ENCODE measurements at regions not wholly inside any gene's neighbourhood (a gene's known extent, or its start where the extent isn't known, plus 50 kb on each side); places are given as distances from the start of the nearest gene placed in this dataset.
A peak's percentile ranks its signal among the peaks of the same experiment; 100 is the strongest.

GRCh38 chr7:9981742-9982349 is 991.8 kb upstream of the PHF14 start:
- H3K36me3 ChIP-seq (ENCODE audit: control insufficient read depth in 2 of 2, insufficient read depth in 2 of 2, low read length in 1 of 2): no peaks in the 10 kb centered on the region
- no peaks in the 10 kb centered on the region for H3K27me3 ChIP-seq (ENCODE audit: control insufficient read depth in 2 of 2, insufficient read depth in 1 of 2, low read length in 1 of 2)
- H3K9me3 ChIP-seq (ENCODE audit: control insufficient read depth in 2 of 2, insufficient read depth in 1 of 2, low read length in 1 of 2): no peaks in the 10 kb centered on the region
- 5% methylated on average over 2 of the region's 2 CpGs for WGBS
- no peaks in the 10 kb centered on the region for H3K4me1 ChIP-seq (ENCODE audit: control insufficient read depth in 2 of 2, insufficient read depth in 2 of 2, low read length in 2 of 2)
- peak in 5 of 9 donors; percentile 0 to 33 (median 4) for DNase-seq (ENCODE audit: low read depth in 6 of 9, low spot score in 9 of 9)
- no peak overlapping the region for H3K4me3 ChIP-seq (ENCODE audit: low read length in 2 of 2)
- H3K27ac ChIP-seq (ENCODE audit: low read depth in 1 of 2, low read length in 1 of 2): no peak overlapping the region

- no peak overlapping the region for H3K4me3 ChIP-seq (ENCODE audit: low read length in 2 of 2)
- 82% methylated on average over 5 of the region's 5 CpGs for WGBS
- H3K27me3 ChIP-seq (ENCODE audit: control insufficient read depth in 2 of 2, insufficient read depth in 1 of 2, low read length in 1 of 2): no peaks in the 10 kb centered on the region
- no peak for DNase-seq (ENCODE audit: low read depth in 6 of 9, low spot score in 9 of 9)
- H3K27ac ChIP-seq (ENCODE audit: low read depth in 1 of 2, low read length in 1 of 2): no peak overlapping the region
- no peaks in the 10 kb centered on the region for H3K36me3 ChIP-seq (ENCODE audit: control insufficient read depth in 2 of 2, insufficient read depth in 2 of 2, low read length in 1 of 2)
- H3K4me1 ChIP-seq (ENCODE audit: control insufficient read depth in 2 of 2, insufficient read depth in 2 of 2, low read length in 2 of 2): no peaks in the 10 kb centered on the region
- H3K9me3 ChIP-seq (ENCODE audit: control insufficient read depth in 2 of 2, insufficient read depth in 1 of 2, low read length in 1 of 2): no peaks in the 10 kb centered on the region
These were observed 990.6 kb upstream of the PHF14 start for GRCh38 chr7:9983048-9983447.

GRCh38 chr7:10015687-10016086 is 958.0 kb upstream of the PHF14 start:
- Histone ChIP-seq H3K27me3 (ENCODE audit: control insufficient read depth in 2 of 2, insufficient read depth in 1 of 2, low read length in 1 of 2) (no peaks in the 10 kb centered on the region), H3K9me3 (ENCODE audit: control insufficient read depth in 2 of 2, insufficient read depth in 1 of 2, low read length in 1 of 2) (no peaks in the 10 kb centered on the region), H3K4me1 (ENCODE audit: control insufficient read depth in 2 of 2, insufficient read depth in 2 of 2, low read length in 2 of 2) (no peaks in the 10 kb centered on the region), H3K36me3 (ENCODE audit: control insufficient read depth in 2 of 2, insufficient read depth in 2 of 2, low read length in 1 of 2) (no peaks in the 10 kb centered on the region), H3K27ac (ENCODE audit: low read depth in 1 of 2, low read length in 1 of 2) (no peak overlapping the region), H3K4me3 (ENCODE audit: low read length in 2 of 2) (no peak overlapping the region)
- WGBS: 72% methylated on average over 1 of the region's 1 CpG
- DNase-seq (ENCODE audit: low read depth in 6 of 9, low spot score in 9 of 9): no peak

DNA sequence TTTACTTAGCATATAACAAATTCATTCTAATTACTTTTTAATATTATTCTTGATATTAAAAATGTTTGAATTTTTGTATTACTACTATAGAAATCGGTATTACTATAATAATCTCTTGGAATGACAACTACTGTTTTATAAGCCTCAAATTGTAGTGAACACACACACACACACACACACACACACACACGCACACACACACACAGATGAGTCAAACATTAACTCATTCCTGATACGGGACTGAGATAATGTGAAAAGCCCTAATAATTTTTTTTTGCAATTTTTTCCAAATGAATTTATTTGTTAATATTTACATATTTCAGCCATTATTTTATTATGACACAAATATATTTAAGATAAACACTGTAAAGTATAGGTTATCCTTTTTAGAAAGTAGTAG is 951.2 kb upstream of the PHF14 start:
- DNase-seq (ENCODE audit: low read depth in 6 of 9, low spot score in 9 of 9): no peak
- no peaks in the 10 kb centered on the region for H3K9me3 ChIP-seq (ENCODE audit: control insufficient read depth in 2 of 2, insufficient read depth in 1 of 2, low read length in 1 of 2)
- H3K4me1 ChIP-seq (ENCODE audit: control insufficient read depth in 2 of 2, insufficient read depth in 2 of 2, low read length in 2 of 2): no peaks in the 10 kb centered on the region
- no peak overlapping the region for H3K4me3 ChIP-seq (ENCODE audit: low read length in 2 of 2)
- 93% methylated on average over 3 of the region's 3 CpGs for WGBS
- no peaks in the 10 kb centered on the region for H3K27me3 ChIP-seq (ENCODE audit: control insufficient read depth in 2 of 2, insufficient read depth in 1 of 2, low read length in 1 of 2)
- H3K27ac ChIP-seq (ENCODE audit: low read depth in 1 of 2, low read length in 1 of 2): no peak overlapping the region
- H3K36me3 ChIP-seq (ENCODE audit: control insufficient read depth in 2 of 2, insufficient read depth in 2 of 2, low read length in 1 of 2): no peaks in the 10 kb centered on the region

DNA sequence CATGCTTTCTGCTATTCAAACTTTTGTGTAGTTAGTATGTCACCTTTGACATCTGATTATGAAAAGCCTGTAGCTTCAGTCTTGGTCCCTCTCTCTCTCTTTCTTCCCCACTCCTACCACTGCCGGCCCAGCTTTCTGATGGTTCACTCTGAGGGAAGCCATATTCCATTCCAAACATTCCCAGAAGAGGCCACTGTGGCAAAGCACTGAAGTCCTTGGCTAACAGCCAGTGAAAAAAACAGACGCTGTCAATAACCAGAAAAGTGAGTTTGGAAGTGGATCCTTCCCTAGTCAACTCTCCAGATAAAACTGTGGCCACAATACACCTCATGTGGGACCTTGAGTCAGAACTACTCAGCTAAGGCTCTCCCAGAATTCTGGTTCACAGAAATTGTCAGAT is 950.7 kb upstream of the PHF14 start:
- Histone ChIP-seq H3K27ac (ENCODE audit: low read depth in 1 of 2, low read length in 1 of 2) (no peak overlapping the region), H3K36me3 (ENCODE audit: control insufficient read depth in 2 of 2, insufficient read depth in 2 of 2, low read length in 1 of 2) (no peaks in the 10 kb centered on the region), H3K4me3 (ENCODE audit: low read length in 2 of 2) (no peak overlapping the region), H3K4me1 (ENCODE audit: control insufficient read depth in 2 of 2, insufficient read depth in 2 of 2, low read length in 2 of 2) (no peaks in the 10 kb centered on the region), H3K9me3 (ENCODE audit: control insufficient read depth in 2 of 2, insufficient read depth in 1 of 2, low read length in 1 of 2) (no peaks in the 10 kb centered on the region), H3K27me3 (ENCODE audit: control insufficient read depth in 2 of 2, insufficient read depth in 1 of 2, low read length in 1 of 2) (no peaks in the 10 kb centered on the region)
- 85% methylated on average over 2 of the region's 2 CpGs for WGBS
- DNase-seq (ENCODE audit: low read depth in 6 of 9, low spot score in 9 of 9): no peak

DNA sequence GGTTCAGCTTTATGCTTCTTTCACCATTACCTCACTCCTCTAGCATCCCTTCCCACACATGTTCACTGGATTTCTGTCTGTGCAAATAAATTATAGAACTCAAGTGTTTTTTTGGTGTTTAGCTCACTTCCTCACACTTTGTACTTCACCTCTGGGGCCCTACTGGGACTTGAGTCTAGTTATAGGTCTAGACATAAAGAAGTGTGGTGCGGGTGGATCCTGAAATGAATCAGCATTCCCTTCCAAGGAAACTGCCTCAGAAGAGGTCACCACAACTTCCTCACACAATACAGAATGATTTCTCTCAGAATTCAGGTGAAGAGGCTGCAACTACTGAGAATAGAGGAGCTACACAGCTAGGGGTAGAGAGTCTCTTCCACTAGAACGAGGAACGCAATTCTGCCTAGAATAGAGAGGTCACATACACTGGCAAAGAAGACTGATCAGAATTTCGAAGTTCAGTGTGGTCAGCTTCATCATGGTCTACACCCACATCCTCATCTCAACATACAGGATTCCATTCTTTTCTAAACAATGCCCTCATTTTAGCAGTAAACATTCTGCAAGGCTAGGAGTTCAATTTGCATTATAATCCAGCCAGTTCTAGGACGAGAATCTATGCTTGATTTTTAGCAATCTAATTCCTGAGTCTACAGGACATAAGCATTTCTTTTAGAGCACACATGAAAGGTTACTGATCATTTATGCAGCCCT is 938.7 kb upstream of the PHF14 start:
- H3K9me3 ChIP-seq (ENCODE audit: control insufficient read depth in 2 of 2, insufficient read depth in 1 of 2, low read length in 1 of 2): no peaks in the 10 kb centered on the region
- no peaks in the 10 kb centered on the region for H3K27me3 ChIP-seq (ENCODE audit: control insufficient read depth in 2 of 2, insufficient read depth in 1 of 2, low read length in 1 of 2)
- H3K4me1 ChIP-seq (ENCODE audit: control insufficient read depth in 2 of 2, insufficient read depth in 2 of 2, low read length in 2 of 2): no peaks in the 10 kb centered on the region
- H3K4me3 ChIP-seq (ENCODE audit: low read length in 2 of 2): no peak overlapping the region
- no peak overlapping the region for H3K27ac ChIP-seq (ENCODE audit: low read depth in 1 of 2, low read length in 1 of 2)
- peak in 1 of 9 donors; percentile 1 for DNase-seq (ENCODE audit: low read depth in 6 of 9, low spot score in 9 of 9)
- 37% methylated on average over 5 of the region's 5 CpGs for WGBS
- no peaks in the 10 kb centered on the region for H3K36me3 ChIP-seq (ENCODE audit: control insufficient read depth in 2 of 2, insufficient read depth in 2 of 2, low read length in 1 of 2)

GRCh38 chr7:10036693-10037092 is 937.0 kb upstream of the PHF14 start:
- no peak for DNase-seq (ENCODE audit: low read depth in 6 of 9, low spot score in 9 of 9)
- WGBS: 89% methylated on average over 2 of the region's 2 CpGs
- Histone ChIP-seq H3K36me3 (ENCODE audit: control insufficient read depth in 2 of 2, insufficient read depth in 2 of 2, low read length in 1 of 2) (no peaks in the 10 kb centered on the region), H3K9me3 (ENCODE audit: control insufficient read depth in 2 of 2, insufficient read depth in 1 of 2, low read length in 1 of 2) (no peaks in the 10 kb centered on the region), H3K4me3 (ENCODE audit: low read length in 2 of 2) (no peak overlapping the region), H3K27ac (ENCODE audit: low read depth in 1 of 2, low read length in 1 of 2) (no peak overlapping the region), H3K4me1 (ENCODE audit: control insufficient read depth in 2 of 2, insufficient read depth in 2 of 2, low read length in 2 of 2) (no peaks in the 10 kb centered on the region), H3K27me3 (ENCODE audit: control insufficient read depth in 2 of 2, insufficient read depth in 1 of 2, low read length in 1 of 2) (no peaks in the 10 kb centered on the region)

DNA sequence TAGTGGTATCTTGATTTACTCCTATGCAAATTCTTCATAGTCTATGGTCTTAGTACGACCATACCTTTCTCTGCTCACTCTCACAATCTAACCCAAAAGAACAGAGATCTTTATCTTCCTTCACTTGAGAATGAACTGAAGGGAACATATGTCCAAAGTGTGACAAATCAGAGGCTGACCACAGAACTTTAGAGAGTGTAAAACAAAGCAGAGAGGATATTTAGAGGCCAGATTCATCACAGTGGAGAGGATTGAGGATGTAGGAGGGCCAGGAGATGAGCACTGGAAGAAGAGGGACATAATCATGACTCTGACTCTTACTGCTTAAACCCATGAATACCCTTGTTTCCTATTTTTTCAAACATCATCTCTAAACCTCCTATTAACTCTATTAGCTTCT is 935.3 kb upstream of the PHF14 start:
- no peaks in the 10 kb centered on the region for H3K27me3 ChIP-seq (ENCODE audit: control insufficient read depth in 2 of 2, insufficient read depth in 1 of 2, low read length in 1 of 2)
- 73% methylated on average over 1 of the region's 1 CpG for WGBS
- H3K36me3 ChIP-seq (ENCODE audit: control insufficient read depth in 2 of 2, insufficient read depth in 2 of 2, low read length in 1 of 2): no peaks in the 10 kb centered on the region
- H3K9me3 ChIP-seq (ENCODE audit: control insufficient read depth in 2 of 2, insufficient read depth in 1 of 2, low read length in 1 of 2): no peaks in the 10 kb centered on the region
- no peaks in the 10 kb centered on the region for H3K4me1 ChIP-seq (ENCODE audit: control insufficient read depth in 2 of 2, insufficient read depth in 2 of 2, low read length in 2 of 2)
- H3K4me3 ChIP-seq (ENCODE audit: low read length in 2 of 2): no peak overlapping the region
- no peak for DNase-seq (ENCODE audit: low read depth in 6 of 9, low spot score in 9 of 9)
- no peak overlapping the region for H3K27ac ChIP-seq (ENCODE audit: low read depth in 1 of 2, low read length in 1 of 2)

DNA sequence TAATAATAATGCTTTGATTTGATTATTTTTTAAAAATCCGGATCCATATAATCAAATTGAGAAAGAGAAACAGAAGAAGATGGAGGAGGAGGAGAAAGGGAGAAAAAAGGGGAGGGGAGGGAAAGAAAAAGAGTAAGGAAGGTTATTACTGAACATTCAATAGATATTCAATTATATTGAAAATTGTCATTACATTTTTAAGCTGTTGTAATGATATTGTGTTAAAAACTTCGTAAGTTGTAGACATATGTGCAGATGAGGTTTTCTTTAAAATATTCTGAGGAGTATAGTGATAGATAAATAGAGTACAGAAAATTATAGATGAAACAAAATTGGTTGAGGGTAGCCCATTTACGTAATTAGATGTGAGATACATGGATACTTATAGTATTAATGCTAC is 933.0 kb upstream of the PHF14 start:
- Histone ChIP-seq H3K4me3 (ENCODE audit: low read length in 2 of 2) (no peak overlapping the region), H3K36me3 (ENCODE audit: control insufficient read depth in 2 of 2, insufficient read depth in 2 of 2, low read length in 1 of 2) (no peaks in the 10 kb centered on the region), H3K27ac (ENCODE audit: low read depth in 1 of 2, low read length in 1 of 2) (no peak overlapping the region), H3K9me3 (ENCODE audit: control insufficient read depth in 2 of 2, insufficient read depth in 1 of 2, low read length in 1 of 2) (no peaks in the 10 kb centered on the region), H3K4me1 (ENCODE audit: control insufficient read depth in 2 of 2, insufficient read depth in 2 of 2, low read length in 2 of 2) (no peaks in the 10 kb centered on the region), H3K27me3 (ENCODE audit: control insufficient read depth in 2 of 2, insufficient read depth in 1 of 2, low read length in 1 of 2) (no peaks in the 10 kb centered on the region)
- WGBS: 93% methylated on average over 3 of the region's 3 CpGs
- no peak for DNase-seq (ENCODE audit: low read depth in 6 of 9, low spot score in 9 of 9)
